C4-2B (cell line): ENCODE measurements at regions not wholly inside any gene's neighbourhood (a gene's known extent, or its start where the extent isn't known, plus 50 kb on each side); places are given as distances from the start of the nearest gene placed in this dataset.

ENCODE experiments used
- CTCF ChIP-seq: fragments of 450-650 bp; conservative IDR thresholded peaks from 2 replicates; pipeline ENCODE4 v1.5.1; 2017; ENCODE audit warnings: mild to moderate bottlenecking
- ZFX ChIP-seq: fragments of 450-650 bp; IDR thresholded peaks from 2 replicates; pipeline ENCODE4 v1.6.1; 2017

- TF ChIP-seq ZFX (no peak), CTCF (no peak)
Observed at GRCh38 chr21:35696644-35697043, 363.7 kb downstream of the SETD4 start.
